Neutrophil (primary cell): ENCODE measurements at regions not wholly inside any gene's neighbourhood (a gene's known extent, or its start where the extent isn't known, plus 50 kb on each side); places are given as distances from the start of the nearest gene placed in this dataset.

Experiments
- H3K27ac ChIP-seq: fragments of 200-600 bp; sonication (generic); 2 replicates; pipeline ENCODE4 v1.5.1; 2016; ENCODE audit warnings: mild to moderate bottlenecking, moderate library complexity
- H3K27me3 ChIP-seq: fragments of 200-600 bp; sonication (generic); 2 replicates; pipeline ENCODE4 v1.6.0; 2016; ENCODE audit warnings: mild to moderate bottlenecking
- H3K36me3 ChIP-seq: fragments of 200-600 bp; sonication (generic); 2 replicates; pipeline ENCODE4 v1.5.1; 2017
- H3K4me1 ChIP-seq, 2 experiments: fragments of 200-600 bp in 1 of 2; sonication (generic) in 1 of 2; 1 replicate in 1 of 2; 2 replicates in 1 of 2; pipeline versions ENCODE4 v1.5.1 to v1.6.1; 2013 to 2016; ENCODE audit warnings: low read depth in 1 of 2, low read length in 1 of 2, mild to moderate bottlenecking in 1 of 2, moderate library complexity in 1 of 2; ENCODE audit not compliant: control insufficient read depth in 1 of 2, insufficient read depth in 1 of 2
- H3K4me3 ChIP-seq, 2 experiments: fragments of 200-600 bp in 1 of 2; sonication (generic) in 1 of 2; 1 replicate in 1 of 2; 2 replicates in 1 of 2; pipeline ENCODE4 v1.5.1; 2013 to 2016; ENCODE audit warnings: low read depth in 1 of 2, low read length in 1 of 2, mild to moderate bottlenecking in 1 of 2, moderate library complexity in 1 of 2
- H3K9me3 ChIP-seq: fragments of 200-600 bp; sonication (generic); 2 replicates; pipeline ENCODE4 v1.5.1; 2016
- TF ChIP-seq, protein P1 (sequence below): fragments of 200-600 bp; sonication (generic); IDR thresholded peaks from 2 replicates; pipeline ENCODE4 v1.5.1; 2016; ENCODE audit warnings: antibody characterized with exemption

DNA sequence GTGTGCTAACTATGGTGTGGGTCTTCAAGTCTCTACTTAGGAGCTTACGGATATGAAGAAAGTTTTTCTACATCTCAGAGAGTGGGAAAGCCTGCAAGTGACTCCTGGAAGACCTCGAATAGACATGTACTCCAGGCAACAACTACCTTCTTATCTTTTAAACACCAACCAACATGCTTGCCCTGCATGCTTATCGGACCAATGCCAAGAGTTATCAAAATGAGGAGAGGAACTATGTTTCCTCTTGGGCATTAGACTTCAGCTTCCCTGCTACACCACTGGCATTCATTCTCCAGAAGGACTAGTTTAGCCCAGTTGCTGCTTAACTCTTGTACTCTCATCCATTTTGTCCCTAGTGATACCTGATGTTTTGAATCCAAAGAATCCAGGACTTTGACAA is 74.7 kb upstream of the MAN2A1 start:
- Histone ChIP-seq H3K27me3 (no peaks in the 10 kb centered on the region), H3K36me3 (no peaks in the 10 kb centered on the region), H3K27ac (no peak overlapping the region), H3K9me3 (no peaks in the 10 kb centered on the region), H3K4me3 (no peak overlapping the region), H3K4me1 (peaks cover 20 to 21% of the 10 kb centered on the region in 2 experiments)
- TF ChIP-seq, protein P1, sequence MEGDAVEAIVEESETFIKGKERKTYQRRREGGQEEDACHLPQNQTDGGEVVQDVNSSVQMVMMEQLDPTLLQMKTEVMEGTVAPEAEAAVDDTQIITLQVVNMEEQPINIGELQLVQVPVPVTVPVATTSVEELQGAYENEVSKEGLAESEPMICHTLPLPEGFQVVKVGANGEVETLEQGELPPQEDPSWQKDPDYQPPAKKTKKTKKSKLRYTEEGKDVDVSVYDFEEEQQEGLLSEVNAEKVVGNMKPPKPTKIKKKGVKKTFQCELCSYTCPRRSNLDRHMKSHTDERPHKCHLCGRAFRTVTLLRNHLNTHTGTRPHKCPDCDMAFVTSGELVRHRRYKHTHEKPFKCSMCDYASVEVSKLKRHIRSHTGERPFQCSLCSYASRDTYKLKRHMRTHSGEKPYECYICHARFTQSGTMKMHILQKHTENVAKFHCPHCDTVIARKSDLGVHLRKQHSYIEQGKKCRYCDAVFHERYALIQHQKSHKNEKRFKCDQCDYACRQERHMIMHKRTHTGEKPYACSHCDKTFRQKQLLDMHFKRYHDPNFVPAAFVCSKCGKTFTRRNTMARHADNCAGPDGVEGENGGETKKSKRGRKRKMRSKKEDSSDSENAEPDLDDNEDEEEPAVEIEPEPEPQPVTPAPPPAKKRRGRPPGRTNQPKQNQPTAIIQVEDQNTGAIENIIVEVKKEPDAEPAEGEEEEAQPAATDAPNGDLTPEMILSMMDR = no peak

DNA sequence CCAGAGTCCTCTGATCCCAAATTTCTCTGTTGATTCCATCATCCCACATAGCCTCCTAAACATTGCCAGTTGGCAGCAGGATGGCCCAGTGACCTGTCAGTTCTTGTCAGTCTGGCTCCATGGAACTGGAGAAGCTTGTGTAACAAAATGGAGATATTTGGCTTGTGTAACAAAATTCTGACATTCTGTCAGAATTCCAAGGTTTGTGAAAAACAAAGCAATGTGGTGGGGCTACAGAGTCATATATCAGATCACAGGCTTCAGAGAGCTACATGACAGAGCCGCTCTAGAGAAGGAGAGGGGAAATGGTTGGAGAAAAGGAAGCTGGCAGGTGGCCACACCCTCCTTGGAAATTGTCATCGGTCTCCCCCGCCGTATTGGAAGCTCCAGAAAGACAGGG is 75.4 kb upstream of the MAN2A1 start:
- peaks cover 13 to 14% of the 10 kb centered on the region in 2 experiments for H3K4me1 ChIP-seq
- TF ChIP-seq, protein P1 = no peak
- no peaks in the 10 kb centered on the region for H3K9me3 ChIP-seq
- H3K4me3 ChIP-seq = no peak overlapping the region
- no peaks in the 10 kb centered on the region for H3K36me3 ChIP-seq
- no peak overlapping the region for H3K27ac ChIP-seq
- H3K27me3 ChIP-seq = no peaks in the 10 kb centered on the region

DNA sequence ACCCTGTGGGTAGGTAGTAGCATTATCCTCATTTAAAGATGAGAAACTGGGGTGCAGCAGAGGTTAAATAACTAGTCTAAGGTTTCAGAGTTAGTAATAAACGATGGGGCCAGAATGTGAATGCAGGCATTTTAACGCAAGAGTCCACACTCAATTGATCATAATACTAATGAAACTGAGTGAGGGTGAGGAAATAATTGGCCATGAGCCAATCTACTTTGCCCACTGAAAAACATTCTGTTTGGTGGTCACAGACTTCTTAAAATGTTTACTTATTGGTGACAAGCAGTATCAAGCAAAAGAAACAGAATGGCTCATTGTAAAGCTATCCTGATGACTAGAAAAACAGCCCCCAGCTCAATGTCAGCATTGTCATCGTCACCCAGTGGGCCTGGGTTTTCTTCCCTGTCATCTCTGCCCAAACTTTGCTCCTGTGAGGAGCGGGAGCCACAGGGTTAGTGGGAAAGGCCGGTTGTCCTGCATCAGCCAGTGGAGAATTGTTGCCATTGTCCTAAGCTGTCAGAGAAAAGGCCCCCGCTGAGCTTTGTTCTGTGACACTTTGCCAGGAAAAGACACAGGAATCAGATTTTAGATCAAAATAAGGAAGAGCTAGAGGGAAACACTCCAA is 77.3 kb upstream of the MAN2A1 start:
- no peak overlapping the region for H3K27ac ChIP-seq
- TF ChIP-seq, protein P1 = no peak
- no peak overlapping the region for H3K4me3 ChIP-seq

DNA sequence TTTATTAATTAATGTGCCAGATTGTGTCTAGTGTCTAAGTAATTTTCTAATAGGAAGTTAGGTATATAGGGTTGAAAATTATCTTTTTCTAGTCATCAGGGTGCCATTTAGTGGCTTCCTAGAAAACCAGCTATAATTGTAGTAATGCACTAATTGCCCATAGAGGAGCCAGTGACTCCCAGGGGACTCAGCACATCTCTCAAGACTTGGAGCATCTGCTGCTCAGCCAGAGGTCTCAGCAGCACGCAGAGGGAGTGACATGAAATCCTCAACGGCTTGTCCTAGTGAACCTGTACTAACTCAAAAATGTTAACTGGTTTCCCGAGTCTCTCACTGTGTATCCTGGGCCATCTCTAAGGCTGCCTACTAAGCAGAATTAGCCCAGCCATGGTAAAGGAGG is 78.2 kb upstream of the MAN2A1 start:
- no peaks in the 10 kb centered on the region for H3K4me1 ChIP-seq
- TF ChIP-seq, protein P1 = no peak
- no peak overlapping the region for H3K4me3 ChIP-seq
- H3K9me3 ChIP-seq = no peaks in the 10 kb centered on the region
- H3K27me3 ChIP-seq = no peaks in the 10 kb centered on the region
- no peak overlapping the region for H3K27ac ChIP-seq
- H3K36me3 ChIP-seq = no peaks in the 10 kb centered on the region

More for the DNA sequence above, 77.3 kb upstream of the MAN2A1 start:
- Histone ChIP-seq H3K9me3 (no peaks in the 10 kb centered on the region), H3K27me3 (no peaks in the 10 kb centered on the region), H3K4me1 (no peaks in the 10 kb centered on the region), H3K36me3 (no peaks in the 10 kb centered on the region)

DNA sequence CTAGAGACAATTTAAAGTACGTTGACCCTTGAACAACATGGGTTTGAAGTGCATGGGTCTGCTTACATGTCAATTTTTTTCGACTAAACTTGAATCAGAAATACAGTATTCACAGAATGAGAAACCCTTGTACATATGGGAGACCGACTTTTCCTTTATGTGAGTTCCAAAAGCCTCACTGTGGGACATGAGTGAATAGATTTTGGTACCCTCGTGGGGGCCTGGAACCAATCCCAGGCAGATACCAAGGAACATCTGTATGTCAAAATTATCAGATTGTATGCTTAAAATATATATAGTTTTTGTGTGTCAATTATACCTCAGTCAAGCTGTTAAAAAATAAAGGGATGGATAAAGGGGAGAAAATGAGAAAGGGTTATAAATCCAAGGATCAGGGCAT is 78.7 kb upstream of the MAN2A1 start:
- no peaks in the 10 kb centered on the region for H3K4me1 ChIP-seq
- no peak overlapping the region for H3K4me3 ChIP-seq
- H3K27me3 ChIP-seq = no peaks in the 10 kb centered on the region
- H3K9me3 ChIP-seq = no peaks in the 10 kb centered on the region
- no peak overlapping the region for H3K27ac ChIP-seq
- no peaks in the 10 kb centered on the region for H3K36me3 ChIP-seq
- TF ChIP-seq, protein P1 = no peak
